ENCODE measurements at regions not wholly inside any gene's neighbourhood (a gene's known extent, or its start where the extent isn't known, plus 50 kb on each side); places are given as distances from the start of the nearest gene placed in this dataset.
"Not testable (repeated sequence)": the region's sequence is repeated elsewhere in the genome, so short reads cannot be mapped to it uniquely, and the experiment has no call there.

- H4K91ac ChIP-seq (ENCODE audit: insufficient read length, low read depth, low read length); H3K14ac ChIP-seq (ENCODE audit: insufficient read depth, low read length); H3K27ac Mint-ChIP-seq: not testable (repeated sequence)
Measured at GRCh38 chr1:146305442-146305841, 76.6 kb upstream of the NOTCH2NLA start.

DNA sequence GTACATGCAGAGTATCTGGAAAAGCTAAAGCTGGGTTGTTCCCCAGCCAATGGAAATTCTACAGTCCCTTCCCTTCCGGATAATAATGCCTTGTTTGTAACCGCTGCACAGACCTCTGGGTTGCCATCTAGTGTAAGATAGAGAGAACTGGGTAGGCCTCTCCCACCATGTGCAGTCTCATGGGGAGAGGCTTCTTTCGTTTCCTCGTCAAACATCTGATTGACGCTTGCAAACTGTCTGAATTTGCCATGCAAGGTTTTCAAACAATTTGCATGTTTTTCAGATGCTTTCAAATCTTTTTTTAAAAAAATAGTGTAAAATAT, 69.7 kb upstream of the NOTCH2NLA start:
- H2BK12ac ChIP-seq (ENCODE audit: insufficient read length, low read depth, low read length); H3K36me3 Mint-ChIP-seq (ENCODE audit: insufficient read depth in 1 of 3, low read depth in 3 of 3); H3K27ac ChIP-seq (ENCODE audit: insufficient read length, low read depth, low read length); H4K91ac ChIP-seq (ENCODE audit: insufficient read length, low read depth, low read length); H2BK20ac ChIP-seq (ENCODE audit: low read depth, low read length, poor library complexity, severe bottlenecking); H3K79me1 ChIP-seq (ENCODE audit: insufficient read depth, low read depth, low read length, poor library complexity, severe bottlenecking); H3K23me2 ChIP-seq (ENCODE audit: insufficient read length, low read depth, low read length, poor library complexity, severe bottlenecking); H3K56ac ChIP-seq (ENCODE audit: insufficient read length, low read depth, low read length); H3K4me1 Mint-ChIP-seq; H3K14ac ChIP-seq (ENCODE audit: insufficient read depth, low read length); H4K20me1 ChIP-seq (ENCODE audit: control insufficient read depth, insufficient read depth, insufficient read length); H3K4me3 Mint-ChIP-seq; H2BK120ac ChIP-seq (ENCODE audit: low read depth, low read length, poor library complexity, severe bottlenecking); H3K27me3 ChIP-seq (ENCODE audit: insufficient read depth, low read length); H2BK5ac ChIP-seq (ENCODE audit: insufficient read length, low read length); H3K27me3 Mint-ChIP-seq (ENCODE audit: low read depth); H3K79me2 ChIP-seq (ENCODE audit: insufficient read depth, low read length); H3K23ac ChIP-seq (ENCODE audit: insufficient read length, low read depth, low read length); H2BK15ac ChIP-seq (ENCODE audit: low read depth, low read length); H4K8ac ChIP-seq (replicated peaks; ENCODE audit: insufficient read length, low read depth, low read length); DNase-seq; H2AFZ ChIP-seq (ENCODE audit: low read length); H3K9me3 Mint-ChIP-seq; H3K27ac Mint-ChIP-seq; H2AK5ac ChIP-seq (ENCODE audit: insufficient read length, low read length); H3K4ac ChIP-seq (ENCODE audit: low read depth, low read length); H3K4me2 ChIP-seq (ENCODE audit: insufficient read depth, insufficient read length, low read length); H3T11ph ChIP-seq (ENCODE audit: low read length); H3K9ac ChIP-seq (ENCODE audit: extremely low read depth, insufficient read length, low read length); H3K18ac ChIP-seq (ENCODE audit: insufficient read length, low read depth, low read length); H3K4me1 ChIP-seq (ENCODE audit: insufficient read depth, low read length); H4K5ac ChIP-seq (ENCODE audit: insufficient read length, low read depth, low read length); H3K9me3 ChIP-seq (ENCODE audit: control insufficient read depth, low read depth, low read length): not testable (repeated sequence)
- WGBS (ENCODE audit: extremely low coverage, insufficient read length, low lambda C conversion rate), result no CpG with 5 or more reads among the region's 5 CpGs

More at GRCh38 chr1:146305442-146305841, 76.6 kb upstream of the NOTCH2NLA start:
- not testable (repeated sequence) for H3K23ac ChIP-seq (ENCODE audit: insufficient read length, low read depth, low read length); H3K9me3 Mint-ChIP-seq; H3K4me1 Mint-ChIP-seq; H3K27ac ChIP-seq (ENCODE audit: insufficient read length, low read depth, low read length); H4K20me1 ChIP-seq (ENCODE audit: control insufficient read depth, insufficient read depth, insufficient read length); H3K79me1 ChIP-seq (ENCODE audit: insufficient read depth, low read depth, low read length, poor library complexity, severe bottlenecking); H2AFZ ChIP-seq (ENCODE audit: low read length); H2BK120ac ChIP-seq (ENCODE audit: low read depth, low read length, poor library complexity, severe bottlenecking); H2AK5ac ChIP-seq (ENCODE audit: insufficient read length, low read length); DNase-seq; H3K4me2 ChIP-seq (ENCODE audit: insufficient read depth, insufficient read length, low read length); H3K79me2 ChIP-seq (ENCODE audit: insufficient read depth, low read length); H2BK15ac ChIP-seq (ENCODE audit: low read depth, low read length); H3K23me2 ChIP-seq (ENCODE audit: insufficient read length, low read depth, low read length, poor library complexity, severe bottlenecking); H3K4ac ChIP-seq (ENCODE audit: low read depth, low read length); H2BK20ac ChIP-seq (ENCODE audit: low read depth, low read length, poor library complexity, severe bottlenecking); H3K4me3 Mint-ChIP-seq; H4K5ac ChIP-seq (ENCODE audit: insufficient read length, low read depth, low read length); H2BK12ac ChIP-seq (ENCODE audit: insufficient read length, low read depth, low read length); H3K27me3 ChIP-seq (ENCODE audit: insufficient read depth, low read length); H3K27me3 Mint-ChIP-seq (ENCODE audit: low read depth); H3K18ac ChIP-seq (ENCODE audit: insufficient read length, low read depth, low read length); H3K4me1 ChIP-seq (ENCODE audit: insufficient read depth, low read length); H3K56ac ChIP-seq (ENCODE audit: insufficient read length, low read depth, low read length); H4K8ac ChIP-seq (replicated peaks; ENCODE audit: insufficient read length, low read depth, low read length); H3T11ph ChIP-seq (ENCODE audit: low read length); H2BK5ac ChIP-seq (ENCODE audit: insufficient read length, low read length); H3K36me3 Mint-ChIP-seq (ENCODE audit: insufficient read depth in 1 of 3, low read depth in 3 of 3); H3K9ac ChIP-seq (ENCODE audit: extremely low read depth, insufficient read length, low read length); H3K9me3 ChIP-seq (ENCODE audit: control insufficient read depth, low read depth, low read length)
- no CpG with 5 or more reads among the region's 2 CpGs for whole genome bisulfite sequencing (ENCODE audit: extremely low coverage, insufficient read length, low lambda C conversion rate)
